ES-I3 (cell line): ENCODE measurements at regions not wholly inside any gene's neighbourhood (a gene's known extent, or its start where the extent isn't known, plus 50 kb on each side); places are given as distances from the start of the nearest gene placed in this dataset.
"Not testable (repeated sequence)": the region's sequence is repeated elsewhere in the genome, so short reads cannot be mapped to it uniquely, and the experiment has no call there.

ENCODE experiments used
- H3K36me3 ChIP-seq: 2 replicates; pipeline ENCODE4 v1.6.1; 2013; ENCODE audit warnings: mild to moderate bottlenecking, low read length, control low read depth, moderate library complexity; ENCODE audit not compliant: insufficient read depth
- H3K4me1 ChIP-seq: 2 replicates; pipeline ENCODE4 v1.6.1; 2013; ENCODE audit warnings: mild to moderate bottlenecking, control low read depth, low read length; ENCODE audit not compliant: insufficient read depth
- H3K9ac ChIP-seq: 2 replicates; pipeline ENCODE4 v1.6.1; 2013; ENCODE audit warnings: low read depth, mild to moderate bottlenecking, low read length, moderate library complexity
- H3K9me3 ChIP-seq: 2 replicates; pipeline ENCODE4 v1.6.1; 2013; ENCODE audit warnings: mild to moderate bottlenecking, low read length, moderate library complexity; ENCODE audit not compliant: control insufficient read depth, insufficient read depth

GRCh38 chrX:3806630-3807029, 93.2 kb upstream of the PRKX start:
- H3K4me1 ChIP-seq: no peaks in the 10 kb centered on the region; the same call in 1 of the 2 replicates

GRCh38 chrX:3803713-3804112, 90.3 kb upstream of the PRKX start:
- Histone ChIP-seq H3K9ac (no peak overlapping the region), H3K9me3 (no peaks in the 10 kb centered on the region)

More at GRCh38 chrX:3806630-3807029, 93.2 kb upstream of the PRKX start:
- no peaks in the 10 kb centered on the region for H3K36me3 ChIP-seq
- no peaks in the 10 kb centered on the region for H3K9me3 ChIP-seq
- H3K9ac ChIP-seq: no peak overlapping the region

GRCh38 chrX:3803305-3803704, 89.9 kb upstream of the PRKX start:
- Histone ChIP-seq H3K36me3 (no peaks in the 10 kb centered on the region), H3K9me3 (no peaks in the 10 kb centered on the region), H3K9ac (no peak overlapping the region), H3K4me1 (no peaks in the 10 kb centered on the region)

More at GRCh38 chrX:3803713-3804112, 90.3 kb upstream of the PRKX start:
- H3K4me1 ChIP-seq: no peaks in the 10 kb centered on the region; the same call in 1 of the 2 replicates
- H3K36me3 ChIP-seq: no peaks in the 10 kb centered on the region

- not testable (repeated sequence) for H3K9me3 ChIP-seq, H3K9ac ChIP-seq, H3K36me3 ChIP-seq, H3K4me1 ChIP-seq
Observed at GRCh38 chrX:3795411-3795810, 82.0 kb upstream of the PRKX start.

GRCh38 chrX:3791449-3791848, 78.0 kb upstream of the PRKX start:
- Histone ChIP-seq H3K9ac (no peak overlapping the region), H3K4me1 (peaks cover 5% of the 10 kb centered on the region), H3K9me3 (no peaks in the 10 kb centered on the region), H3K36me3 (no peaks in the 10 kb centered on the region)

- Histone ChIP-seq H3K9me3 (no peaks in the 10 kb centered on the region), H3K36me3 (no peaks in the 10 kb centered on the region), H3K9ac (peak overlapping the region; percentile 31; the same call in 1 of the 2 replicates), H3K4me1 (peaks cover 5% of the 10 kb centered on the region)
Observed at GRCh38 chrX:3788494-3789233, 75.2 kb upstream of the PRKX start.

GRCh38 chrX:3787856-3788255, 74.4 kb upstream of the PRKX start:
- peaks cover 5% of the 10 kb centered on the region for H3K4me1 ChIP-seq
- H3K36me3 ChIP-seq: no peaks in the 10 kb centered on the region
- peak overlapping the region; percentile 31 for H3K9ac ChIP-seq
- H3K9me3 ChIP-seq: 0 out of 2 replicates have a peak, but pooled peaks cover 3% of the 10 kb centered on the region

GRCh38 chrX:3785822-3786221, 72.4 kb upstream of the PRKX start:
- not testable (repeated sequence) for H3K4me1 ChIP-seq, H3K9ac ChIP-seq, H3K36me3 ChIP-seq, H3K9me3 ChIP-seq

- no peaks in the 10 kb centered on the region for H3K4me1 ChIP-seq
Observed at GRCh38 chrX:3780564-3780963, 67.1 kb upstream of the PRKX start.

GRCh38 chrX:3779546-3779945, 66.1 kb upstream of the PRKX start:
- Histone ChIP-seq H3K4me1 (no peaks in the 10 kb centered on the region), H3K36me3 (no peaks in the 10 kb centered on the region), H3K9me3 (0 out of 2 replicates have a peak, but pooled peaks cover 3% of the 10 kb centered on the region), H3K9ac (no peak overlapping the region; the same call in 1 of the 2 replicates)

More at GRCh38 chrX:3780564-3780963, 67.1 kb upstream of the PRKX start:
- Histone ChIP-seq H3K36me3 (no peaks in the 10 kb centered on the region), H3K9me3 (0 out of 2 replicates have a peak, but pooled peaks cover 3% of the 10 kb centered on the region), H3K9ac (no peak overlapping the region)

GRCh38 chrX:3777416-3777815, 64.0 kb upstream of the PRKX start:
- no peaks in the 10 kb centered on the region for H3K36me3 ChIP-seq
- no peak overlapping the region for H3K9ac ChIP-seq
- no peaks in the 10 kb centered on the region for H3K4me1 ChIP-seq
- H3K9me3 ChIP-seq: no peaks in the 10 kb centered on the region

- Histone ChIP-seq H3K36me3 (no peaks in the 10 kb centered on the region), H3K9me3 (no peaks in the 10 kb centered on the region), H3K4me1 (no peaks in the 10 kb centered on the region), H3K9ac (no peak overlapping the region)
Observed at GRCh38 chrX:3771766-3772165, 58.3 kb upstream of the PRKX start.

- no peak overlapping the region for H3K9ac ChIP-seq
- no peaks in the 10 kb centered on the region for H3K36me3 ChIP-seq
- no peaks in the 10 kb centered on the region for H3K9me3 ChIP-seq
- no peaks in the 10 kb centered on the region for H3K4me1 ChIP-seq
Observed at GRCh38 chrX:3768881-3769280, 55.4 kb upstream of the PRKX start.
